Keratinocyte (primary cell): ENCODE measurements at regions not wholly inside any gene's neighbourhood (a gene's known extent, or its start where the extent isn't known, plus 50 kb on each side); places are given as distances from the start of the nearest gene placed in this dataset.

ENCODE experiments used
- DNase-seq: peaks from one replicate; pipeline ENCODE4 v3.0.0-alpha.2; 2011; ENCODE audit warnings: low read depth, missing footprints, low spot score
- FAIRE-seq: peaks from 2 replicates; lab custom pipeline; 2011; peaks lifted over from hg19 to GRCh38; lab: Jason Lieb, UNC
- H2AFZ ChIP-seq: 2 replicates; pipeline ENCODE4 v1.6.0; 2012; ENCODE audit warnings: low read length, control low read depth, inconsistent platforms; ENCODE audit not compliant: control insufficient read depth
- H3K27ac ChIP-seq: 2 replicates; pipeline ENCODE4 v1.5.1; 2011; ENCODE audit warnings: low read length; ENCODE audit not compliant: control insufficient read depth, insufficient read depth
- H3K27me3 ChIP-seq: 3 replicates; pipeline ENCODE4 v1.6.0; 2011; ENCODE audit warnings: low read length; ENCODE audit not compliant: control insufficient read depth, insufficient read depth; ENCODE audit errors: extremely low read depth
- H3K36me3 ChIP-seq, 2 experiments: 2 replicates in 1 of 2; 3 replicates in 1 of 2; pipeline ENCODE4 v1.5.1; 2011; ENCODE audit warnings: low read length in 2 of 2, mild to moderate bottlenecking in 1 of 2; ENCODE audit not compliant: control insufficient read depth in 2 of 2, insufficient read depth in 2 of 2; ENCODE audit errors: extremely low read depth in 1 of 2
- H3K4me1 ChIP-seq: 3 replicates; pipeline ENCODE4 v1.5.1; 2011; ENCODE audit warnings: low read length; ENCODE audit not compliant: control insufficient read depth, insufficient read depth; ENCODE audit errors: extremely low read depth
- H3K4me2 ChIP-seq: 3 replicates; pipeline ENCODE4 v1.6.0; 2011; ENCODE audit warnings: low read depth, low read length; ENCODE audit not compliant: control insufficient read depth, insufficient read depth; ENCODE audit errors: extremely low read depth
- H3K4me3 ChIP-seq, 3 experiments: fragments of 200-600 bp in 1 of 3; sonication (generic) in 1 of 3; 2 replicates in 2 of 3; 3 replicates in 1 of 3; pipeline ENCODE4 v1.5.1; 2011 to 2016; ENCODE audit warnings: low read length in 3 of 3, mild to moderate bottlenecking in 3 of 3, control low read depth in 2 of 3, inconsistent platforms in 1 of 3, low read depth in 1 of 3, mixed read lengths in 1 of 3, mixed run types in 1 of 3, moderate library complexity in 1 of 3; ENCODE audit not compliant: control insufficient read depth in 2 of 3, insufficient read depth in 2 of 3; ENCODE audit errors: extremely low read depth in 1 of 3
- H3K79me2 ChIP-seq: 2 replicates; pipeline ENCODE4 v1.6.0; 2012; ENCODE audit warnings: low read length; ENCODE audit not compliant: control insufficient read depth, insufficient read depth
- H3K9ac ChIP-seq: 3 replicates; pipeline ENCODE4 v1.6.0; 2011; ENCODE audit warnings: low read length; ENCODE audit not compliant: control insufficient read depth, insufficient read depth; ENCODE audit errors: extremely low read depth
- H3K9me1 ChIP-seq: 3 replicates; pipeline ENCODE4 v1.6.0; 2011; ENCODE audit warnings: low read length; ENCODE audit not compliant: control insufficient read depth, insufficient read depth; ENCODE audit errors: extremely low read depth
- H3K9me3 ChIP-seq: 2 replicates; pipeline ENCODE4 v1.5.1; 2012; ENCODE audit warnings: low read depth, low read length; ENCODE audit not compliant: control insufficient read depth
- H4K20me1 ChIP-seq: 3 replicates; pipeline ENCODE4 v1.6.0; 2011; ENCODE audit warnings: low read length; ENCODE audit not compliant: control insufficient read depth, insufficient read depth; ENCODE audit errors: extremely low read depth
- EZH2 ChIP-seq: IDR thresholded peaks from one replicate; pipeline ENCODE4 v1.6.1; 2012; ENCODE audit warnings: inconsistent platforms, mild to moderate bottlenecking, low read length, moderate library complexity
- dilution Hi-C: fragments of 300-500 bp; cut with MboI; formaldehyde crosslinking; loops from one replicate; pipeline ENCODE4 v1.7.0; 2020; ENCODE audit warnings: low sequenced_read_pairs; ENCODE audit not compliant: extremely low pct_ligation_motif_present
- TF ChIP-seq, protein P1 (sequence below), 3 experiments: IDR thresholded peaks in 1 of 3; conservative IDR thresholded peaks in 1 of 3; optimal IDR thresholded peaks in 1 of 3; 2 replicates in 2 of 3; 3 replicates in 1 of 3; pipeline versions ENCODE3 to v1.5.1; 2011; ENCODE audit warnings: low read length in 3 of 3, mild to moderate bottlenecking in 3 of 3, moderate library complexity in 2 of 3, control low read depth in 1 of 3, inconsistent platforms in 1 of 3; ENCODE audit not compliant: insufficient read depth in 2 of 3; ENCODE audit errors: extremely low read depth in 1 of 3

DNA sequence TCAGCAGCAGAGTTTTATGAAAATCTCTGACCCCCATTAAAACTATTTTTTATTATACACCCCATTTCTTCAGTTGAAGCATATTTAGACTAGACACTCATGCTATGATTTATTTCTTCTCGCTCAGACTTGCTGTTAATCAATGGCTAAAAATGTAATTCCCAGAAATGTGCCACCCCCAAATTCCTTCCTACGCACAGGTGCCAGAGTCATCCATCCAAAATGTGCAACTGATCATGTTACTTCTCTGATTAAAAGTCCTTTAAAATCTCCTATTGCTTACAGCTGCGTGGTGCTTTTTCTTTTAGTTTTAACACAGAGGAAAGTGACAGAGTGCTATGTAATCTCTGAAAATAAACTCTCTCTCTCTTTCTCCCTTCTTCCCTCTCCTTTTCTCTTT, 954.4 kb downstream of the NCAM2 start:
- FAIRE-seq = no peak
- Histone ChIP-seq H3K27ac (no peak overlapping the region), H3K9me3 (no peaks in the 10 kb centered on the region), H4K20me1 (no peaks in the 10 kb centered on the region), H3K4me1 (no peaks in the 10 kb centered on the region), H3K4me2 (no peak overlapping the region), H3K4me3 (no peak overlapping the region), H3K9me1 (no peaks in the 10 kb centered on the region), H2AFZ (no peak overlapping the region), H3K9ac (no peak overlapping the region), H3K79me2 (no peaks in the 10 kb centered on the region), H3K27me3 (no peaks in the 10 kb centered on the region), H3K36me3 (no peaks in the 10 kb centered on the region)
- TF ChIP-seq, protein P1, sequence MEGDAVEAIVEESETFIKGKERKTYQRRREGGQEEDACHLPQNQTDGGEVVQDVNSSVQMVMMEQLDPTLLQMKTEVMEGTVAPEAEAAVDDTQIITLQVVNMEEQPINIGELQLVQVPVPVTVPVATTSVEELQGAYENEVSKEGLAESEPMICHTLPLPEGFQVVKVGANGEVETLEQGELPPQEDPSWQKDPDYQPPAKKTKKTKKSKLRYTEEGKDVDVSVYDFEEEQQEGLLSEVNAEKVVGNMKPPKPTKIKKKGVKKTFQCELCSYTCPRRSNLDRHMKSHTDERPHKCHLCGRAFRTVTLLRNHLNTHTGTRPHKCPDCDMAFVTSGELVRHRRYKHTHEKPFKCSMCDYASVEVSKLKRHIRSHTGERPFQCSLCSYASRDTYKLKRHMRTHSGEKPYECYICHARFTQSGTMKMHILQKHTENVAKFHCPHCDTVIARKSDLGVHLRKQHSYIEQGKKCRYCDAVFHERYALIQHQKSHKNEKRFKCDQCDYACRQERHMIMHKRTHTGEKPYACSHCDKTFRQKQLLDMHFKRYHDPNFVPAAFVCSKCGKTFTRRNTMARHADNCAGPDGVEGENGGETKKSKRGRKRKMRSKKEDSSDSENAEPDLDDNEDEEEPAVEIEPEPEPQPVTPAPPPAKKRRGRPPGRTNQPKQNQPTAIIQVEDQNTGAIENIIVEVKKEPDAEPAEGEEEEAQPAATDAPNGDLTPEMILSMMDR (optimal IDR thresholded peaks at IDR 0.05 in 1 of 3, IDR thresholded peaks at IDR 0.05 in 1 of 3, conservative IDR thresholded peaks at IDR 0.05 in 1 of 3; ENCODE audit: extremely low read depth in 1 of 3, insufficient read depth in 2 of 3, low read length in 3 of 3) = no peak
- no peak for TF ChIP-seq EZH2
- DNase-seq = no peak
- dilution Hi-C loops = no loop called here

DNA sequence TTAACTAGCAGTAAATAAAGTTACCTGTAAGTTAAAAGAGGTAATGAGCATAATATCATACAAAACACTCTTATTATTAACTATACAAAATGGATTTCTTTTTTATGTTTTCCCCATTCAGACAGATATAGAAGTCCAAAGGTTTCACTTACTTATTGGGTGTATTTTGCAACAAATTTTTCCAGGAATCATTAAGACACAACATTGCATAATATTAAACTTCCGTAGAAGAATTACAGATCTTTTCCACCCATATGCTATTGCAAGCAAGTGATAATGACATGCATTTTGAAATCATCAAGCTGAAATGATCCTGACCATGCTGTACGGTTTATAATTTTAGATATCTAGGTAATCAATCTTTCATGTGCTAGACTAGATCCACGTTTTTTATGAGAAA, 957.0 kb downstream of the NCAM2 start:
- FAIRE-seq = no peak

More for the DNA sequence above, 957.0 kb downstream of the NCAM2 start:
- no peak for TF ChIP-seq EZH2
- TF ChIP-seq, protein P1 (optimal IDR thresholded peaks at IDR 0.05 in 1 of 3, IDR thresholded peaks at IDR 0.05 in 1 of 3, conservative IDR thresholded peaks at IDR 0.05 in 1 of 3; ENCODE audit: extremely low read depth in 1 of 3, insufficient read depth in 2 of 3, low read length in 3 of 3) = no peak
- Histone ChIP-seq H3K4me3 (no peak overlapping the region), H3K27me3 (no peaks in the 10 kb centered on the region), H3K9me1 (no peaks in the 10 kb centered on the region), H4K20me1 (no peaks in the 10 kb centered on the region), H2AFZ (no peak overlapping the region), H3K36me3 (no peaks in the 10 kb centered on the region), H3K4me2 (no peak overlapping the region), H3K79me2 (no peaks in the 10 kb centered on the region), H3K27ac (no peak overlapping the region), H3K9me3 (no peaks in the 10 kb centered on the region), H3K4me1 (no peaks in the 10 kb centered on the region), H3K9ac (no peak overlapping the region)
- no peak for DNase-seq
- dilution Hi-C loops = no loop called here
